Fibroblast of peridontal ligament (primary cell): ENCODE measurements at regions not wholly inside any gene's neighbourhood (a gene's known extent, or its start where the extent isn't known, plus 50 kb on each side); places are given as distances from the start of the nearest gene placed in this dataset.

Experiments
- DNase-seq: peaks from one replicate; pipeline ENCODE4 v3.0.0-alpha.2; 2010; ENCODE audit errors: extremely low read depth

DNA sequence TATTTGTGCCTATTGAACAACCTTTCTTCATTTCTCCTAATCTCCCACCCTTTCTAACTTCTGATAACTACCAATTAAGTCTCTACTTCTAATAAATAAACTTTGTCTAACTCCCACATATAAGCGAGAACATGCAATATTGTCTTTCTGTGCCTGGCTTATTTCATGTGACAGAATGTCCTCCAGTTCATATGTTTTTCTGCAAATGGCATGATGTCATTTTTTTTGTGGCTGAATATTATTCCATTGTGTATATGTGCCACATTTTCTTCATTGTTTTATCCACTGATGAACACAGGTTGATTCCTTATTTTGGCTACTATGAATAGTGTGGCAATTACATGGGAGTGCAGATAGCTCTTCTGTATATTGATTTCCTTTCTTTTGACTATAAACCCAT is 1041.5 kb upstream of the MANEA start:
- no peak for DNase-seq

DNA sequence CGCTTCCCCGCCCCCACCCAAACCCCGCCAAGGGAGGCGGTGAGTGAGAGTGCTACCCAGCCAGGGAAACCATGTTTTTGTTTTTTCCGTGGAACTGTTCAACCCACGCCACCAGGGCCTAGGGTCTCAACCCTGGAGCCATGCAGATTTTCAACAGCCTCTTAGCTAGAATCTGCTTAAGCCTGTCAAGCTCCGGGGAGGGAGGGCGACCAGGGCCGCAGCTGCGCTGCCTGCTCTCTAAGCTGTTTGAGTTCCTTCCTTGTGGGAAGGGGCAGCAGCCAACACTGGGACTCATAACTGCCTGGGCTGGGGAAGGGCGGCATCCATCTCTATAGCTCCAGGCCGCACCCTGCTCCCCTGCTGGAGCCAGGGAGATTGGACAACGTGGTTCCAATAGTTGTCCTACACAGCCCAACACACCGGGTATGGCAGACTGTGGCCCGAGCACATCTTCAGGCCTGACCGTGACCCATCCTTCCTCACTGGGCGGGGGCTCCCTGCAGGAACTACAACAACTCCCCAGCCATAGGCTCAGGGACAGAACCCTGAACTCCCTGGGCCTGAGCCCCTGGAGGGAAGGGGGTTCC is 1065.7 kb upstream of the MANEA start:
- DNase-seq = no peak

GRCh38 chr6:94510877-94511276 is 1066.5 kb upstream of the MANEA start:
- DNase-seq = no peak

GRCh38 chr6:94501516-94501915 is 1075.8 kb upstream of the MANEA start:
- no peak for DNase-seq

- DNase-seq = no peak
Measured at GRCh38 chr6:94498099-94498498, 1078.7 kb upstream of the EPHA7 start.

GRCh38 chr6:94494500-94494899 is 1075.1 kb upstream of the EPHA7 start:
- no peak for DNase-seq

- DNase-seq = no peak
Measured at GRCh38 chr6:94487371-94487770, 1068.0 kb upstream of the EPHA7 start.

GRCh38 chr6:94478133-94479005 is 1059.0 kb upstream of the EPHA7 start:
- DNase-seq = no peak

GRCh38 chr6:94468830-94469229 is 1049.5 kb upstream of the EPHA7 start:
- no peak for DNase-seq

DNA sequence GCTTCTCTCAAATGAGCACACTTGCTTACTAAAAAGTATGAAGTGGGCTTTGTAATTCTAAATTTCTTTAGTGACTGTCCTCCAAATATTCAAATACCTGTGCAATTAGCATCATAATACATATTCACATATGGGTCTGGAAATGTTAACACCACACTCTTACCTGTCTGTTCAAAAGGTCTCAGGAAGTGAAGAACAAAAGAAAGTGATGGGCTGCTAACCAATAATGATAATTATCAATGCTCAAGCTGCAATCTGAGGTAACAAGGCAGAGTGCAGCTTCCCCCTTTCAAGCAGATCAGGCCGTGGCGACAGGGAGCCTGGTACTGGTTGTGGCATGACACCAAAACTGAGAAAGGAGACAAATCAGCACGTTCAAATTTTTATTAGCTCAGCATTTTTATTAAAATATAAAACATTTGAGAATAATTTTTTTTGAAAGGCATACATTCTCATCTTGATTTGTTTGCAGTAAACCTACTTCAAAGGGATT is 1044.7 kb upstream of the EPHA7 start:
- DNase-seq = no peak

GRCh38 chr6:94463306-94463705 is 1043.9 kb upstream of the EPHA7 start:
- DNase-seq = no peak

GRCh38 chr6:94462231-94462630 is 1042.9 kb upstream of the EPHA7 start:
- no peak for DNase-seq

DNA sequence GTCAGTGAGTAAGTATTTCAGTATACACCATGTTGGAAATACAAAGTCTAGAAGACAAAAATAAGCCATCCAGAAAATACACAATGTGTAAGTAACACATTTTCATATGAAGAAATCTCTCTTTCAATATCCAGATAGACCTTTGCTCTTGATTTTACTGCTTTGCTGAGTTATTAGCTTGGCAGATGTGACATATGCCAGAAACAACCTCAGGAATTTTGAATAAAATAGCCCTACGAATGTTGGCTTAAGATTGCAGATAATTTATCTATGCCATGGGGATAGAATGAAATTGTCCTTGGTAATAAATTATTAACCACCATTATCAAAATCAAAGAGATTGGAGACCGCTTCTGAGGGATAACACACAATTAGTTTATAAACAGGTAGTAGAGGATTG is 1036.9 kb upstream of the EPHA7 start:
- DNase-seq = no peak

DNA sequence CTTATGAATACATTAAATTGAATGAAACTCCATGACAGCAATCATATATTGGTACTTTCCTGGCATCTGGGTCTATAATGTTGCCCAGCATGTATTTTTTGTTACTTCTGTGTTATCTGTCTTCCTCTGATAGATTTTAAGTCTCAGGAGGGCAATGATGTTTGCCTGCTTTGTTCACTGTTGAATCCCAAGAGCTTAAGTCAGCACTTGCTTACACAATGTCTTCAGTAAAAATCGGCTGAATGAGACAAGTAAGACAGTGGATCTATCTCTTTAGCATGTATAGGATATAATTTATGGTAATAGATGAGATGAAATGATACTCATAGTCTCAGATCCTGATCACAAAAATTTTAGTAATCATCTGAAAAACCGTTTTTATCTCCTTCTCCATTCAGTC is 1034.9 kb upstream of the EPHA7 start:
- DNase-seq = no peak

DNA sequence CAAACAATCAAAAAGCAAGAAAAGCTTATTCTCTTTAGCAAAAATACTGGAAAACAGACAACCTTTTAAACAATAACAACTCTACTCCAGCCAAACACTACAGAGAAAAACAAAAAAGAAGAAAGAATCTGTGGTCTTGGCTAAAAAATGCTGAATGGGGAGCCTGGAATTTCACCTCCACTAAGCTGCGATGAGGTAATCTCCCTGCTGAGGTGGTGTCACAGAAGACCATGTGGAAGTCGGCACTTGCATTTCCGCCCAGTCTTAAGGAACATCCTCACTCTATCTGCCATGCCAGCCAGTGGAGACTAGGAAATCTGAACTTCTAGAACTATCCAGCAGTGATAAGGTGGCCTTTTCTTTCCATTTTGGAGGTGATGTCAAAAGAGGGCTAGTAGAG is 1026.8 kb upstream of the EPHA7 start:
- DNase-seq = no peak

GRCh38 chr6:94443701-94444100 is 1024.3 kb upstream of the EPHA7 start:
- DNase-seq = no peak

DNA sequence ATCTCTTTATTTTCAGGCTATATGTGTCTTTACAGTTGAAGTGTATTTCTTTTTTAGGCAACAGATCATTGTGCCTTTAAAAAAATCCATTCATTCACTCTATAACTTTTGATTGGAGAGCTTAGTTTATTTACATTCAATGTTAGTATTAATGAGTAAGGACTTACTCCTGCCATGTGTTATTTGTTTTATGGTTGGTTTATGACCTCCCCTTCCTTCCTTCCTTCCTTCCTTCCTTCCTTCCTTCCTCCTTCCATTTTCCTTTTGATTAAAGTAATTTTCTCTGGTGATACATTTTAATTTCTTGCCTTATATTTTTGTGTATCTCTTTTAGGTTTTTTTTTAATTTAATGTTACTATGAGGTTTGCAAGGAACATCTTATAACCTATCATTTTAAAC is 1005.3 kb upstream of the EPHA7 start:
- no peak for DNase-seq

GRCh38 chr6:94417363-94417762 is 998.0 kb upstream of the EPHA7 start:
- DNase-seq = no peak

GRCh38 chr6:94414041-94414440 is 994.7 kb upstream of the EPHA7 start:
- no peak for DNase-seq

DNA sequence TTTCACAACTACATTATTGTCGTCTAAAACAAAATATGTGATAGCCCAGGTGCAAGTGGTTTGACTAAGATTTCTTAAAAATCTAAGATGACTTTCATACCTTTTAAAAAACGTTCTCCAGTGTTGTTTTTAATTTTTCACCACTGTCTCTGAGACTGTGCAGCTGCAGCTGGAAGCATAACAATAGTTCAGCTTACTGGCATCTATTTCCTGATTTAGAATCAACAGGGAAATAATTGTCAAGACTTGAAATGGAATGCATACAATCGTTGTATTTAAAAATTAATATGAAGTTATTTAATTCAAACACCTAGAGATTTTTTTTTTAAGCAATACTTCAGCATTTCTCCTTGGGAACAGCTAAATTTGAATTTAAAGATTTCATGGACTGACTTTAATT is 982.0 kb upstream of the EPHA7 start:
- DNase-seq = no peak

DNA sequence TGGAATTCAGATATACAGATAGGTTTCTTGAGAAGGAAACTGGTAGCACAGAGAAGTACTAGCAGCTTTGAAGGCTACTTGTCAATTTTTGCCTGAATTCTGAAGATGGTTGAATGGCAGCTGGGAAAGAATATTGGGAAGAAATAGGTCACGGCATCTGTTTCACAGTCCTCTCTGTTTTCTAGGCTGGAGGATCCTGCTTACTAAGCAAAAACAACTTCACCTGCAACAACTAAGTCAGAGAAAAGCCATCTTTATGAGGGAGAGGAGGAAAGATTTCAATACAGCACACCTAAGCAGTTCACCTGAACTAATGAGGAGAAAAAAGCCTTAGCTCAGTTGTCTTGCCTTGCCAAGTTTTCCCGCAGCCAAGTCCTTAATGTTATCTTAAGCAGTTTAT is 975.5 kb upstream of the EPHA7 start:
- no peak for DNase-seq

- DNase-seq = no peak
Measured at GRCh38 chr6:94389218-94389617, 969.9 kb upstream of the EPHA7 start.

DNA sequence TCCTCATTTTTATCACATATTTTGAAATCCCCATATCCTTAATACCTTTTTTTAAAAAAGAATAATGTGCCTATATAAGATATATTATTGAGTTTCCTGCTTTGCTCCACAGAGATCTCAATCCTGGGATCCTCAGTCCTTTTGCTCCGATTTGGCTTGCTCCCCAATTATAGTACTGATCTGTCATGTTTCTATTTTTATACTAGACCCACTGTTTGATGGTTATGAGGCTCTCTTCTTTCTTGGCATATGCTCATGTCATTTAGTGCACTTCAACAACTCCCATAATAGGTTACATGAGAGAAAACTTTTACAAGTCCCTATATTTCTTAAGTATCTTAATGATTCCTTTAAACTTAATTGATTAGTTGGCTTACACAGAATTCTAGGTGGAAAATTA is 958.5 kb upstream of the EPHA7 start:
- no peak for DNase-seq
